HL-60 (cell line): ENCODE measurements at regions not wholly inside any gene's neighbourhood (a gene's known extent, or its start where the extent isn't known, plus 50 kb on each side); places are given as distances from the start of the nearest gene placed in this dataset.

Experiments used
- CTCF ChIP-seq: IDR thresholded peaks from one replicate; pipeline ENCODE4 v1.5.1; 2011; ENCODE audit warnings: low read length, control low read depth, inconsistent platforms; ENCODE audit not compliant: insufficient read depth
- GABPA ChIP-seq: IDR thresholded peaks from 2 replicates; pipeline ENCODE4 v1.6.1; 2012; ENCODE audit warnings: low read depth
- POLR2AphosphoS5 ChIP-seq: IDR thresholded peaks from 2 replicates; pipeline ENCODE4 v1.6.1; 2012; ENCODE audit warnings: low read depth
- SPI1 ChIP-seq: IDR thresholded peaks from 2 replicates; pipeline ENCODE4 v1.6.1; 2012; ENCODE audit warnings: low read depth, mild to moderate bottlenecking, borderline replicate concordance
- TF ChIP-seq, protein P1 (sequence below): IDR thresholded peaks from 2 replicates; pipeline ENCODE4 v1.6.1; 2012; ENCODE audit warnings: low read depth; ENCODE audit not compliant: insufficient replicate concordance

GRCh38 chr7:114765331-114766040 is 156.4 kb upstream of the MDFIC start:
- no peak for TF ChIP-seq CTCF
- no peak for TF ChIP-seq POLR2AphosphoS5
- TF ChIP-seq GABPA, result no peak
- no peak for TF ChIP-seq SPI1
- TF ChIP-seq, protein P1, sequence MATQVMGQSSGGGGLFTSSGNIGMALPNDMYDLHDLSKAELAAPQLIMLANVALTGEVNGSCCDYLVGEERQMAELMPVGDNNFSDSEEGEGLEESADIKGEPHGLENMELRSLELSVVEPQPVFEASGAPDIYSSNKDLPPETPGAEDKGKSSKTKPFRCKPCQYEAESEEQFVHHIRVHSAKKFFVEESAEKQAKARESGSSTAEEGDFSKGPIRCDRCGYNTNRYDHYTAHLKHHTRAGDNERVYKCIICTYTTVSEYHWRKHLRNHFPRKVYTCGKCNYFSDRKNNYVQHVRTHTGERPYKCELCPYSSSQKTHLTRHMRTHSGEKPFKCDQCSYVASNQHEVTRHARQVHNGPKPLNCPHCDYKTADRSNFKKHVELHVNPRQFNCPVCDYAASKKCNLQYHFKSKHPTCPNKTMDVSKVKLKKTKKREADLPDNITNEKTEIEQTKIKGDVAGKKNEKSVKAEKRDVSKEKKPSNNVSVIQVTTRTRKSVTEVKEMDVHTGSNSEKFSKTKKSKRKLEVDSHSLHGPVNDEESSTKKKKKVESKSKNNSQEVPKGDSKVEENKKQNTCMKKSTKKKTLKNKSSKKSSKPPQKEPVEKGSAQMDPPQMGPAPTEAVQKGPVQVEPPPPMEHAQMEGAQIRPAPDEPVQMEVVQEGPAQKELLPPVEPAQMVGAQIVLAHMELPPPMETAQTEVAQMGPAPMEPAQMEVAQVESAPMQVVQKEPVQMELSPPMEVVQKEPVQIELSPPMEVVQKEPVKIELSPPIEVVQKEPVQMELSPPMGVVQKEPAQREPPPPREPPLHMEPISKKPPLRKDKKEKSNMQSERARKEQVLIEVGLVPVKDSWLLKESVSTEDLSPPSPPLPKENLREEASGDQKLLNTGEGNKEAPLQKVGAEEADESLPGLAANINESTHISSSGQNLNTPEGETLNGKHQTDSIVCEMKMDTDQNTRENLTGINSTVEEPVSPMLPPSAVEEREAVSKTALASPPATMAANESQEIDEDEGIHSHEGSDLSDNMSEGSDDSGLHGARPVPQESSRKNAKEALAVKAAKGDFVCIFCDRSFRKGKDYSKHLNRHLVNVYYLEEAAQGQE, result no peak
